T-helper 9 cell (primary cell): ENCODE measurements at regions not wholly inside any gene's neighbourhood (a gene's known extent, or its start where the extent isn't known, plus 50 kb on each side); places are given as distances from the start of the nearest gene placed in this dataset.

Source experiments
- DNase-seq: peaks from one replicate; pipeline ENCODE4 v3.0.0-alpha.2; 2020

DNA sequence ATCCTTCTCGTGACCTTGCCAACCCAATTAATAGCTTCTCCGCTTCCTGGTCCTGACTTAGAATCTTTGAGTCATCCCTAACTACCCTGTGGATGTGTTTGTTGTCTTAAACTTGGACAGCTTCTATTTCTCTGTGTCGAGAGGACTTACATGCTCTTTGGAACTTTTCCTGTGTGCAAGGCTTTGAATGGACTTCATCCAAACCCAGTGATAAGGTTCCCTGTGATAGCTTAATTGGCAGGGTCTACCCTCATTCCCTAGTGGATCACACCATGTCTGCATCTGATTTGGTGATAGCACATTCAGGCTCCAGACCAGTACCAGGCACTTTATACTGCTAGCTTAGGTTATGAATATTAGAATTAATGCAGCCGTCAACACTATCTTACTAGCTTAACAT lies 378.2 kb upstream of the KAZN start:
- no peak for DNase-seq

DNA sequence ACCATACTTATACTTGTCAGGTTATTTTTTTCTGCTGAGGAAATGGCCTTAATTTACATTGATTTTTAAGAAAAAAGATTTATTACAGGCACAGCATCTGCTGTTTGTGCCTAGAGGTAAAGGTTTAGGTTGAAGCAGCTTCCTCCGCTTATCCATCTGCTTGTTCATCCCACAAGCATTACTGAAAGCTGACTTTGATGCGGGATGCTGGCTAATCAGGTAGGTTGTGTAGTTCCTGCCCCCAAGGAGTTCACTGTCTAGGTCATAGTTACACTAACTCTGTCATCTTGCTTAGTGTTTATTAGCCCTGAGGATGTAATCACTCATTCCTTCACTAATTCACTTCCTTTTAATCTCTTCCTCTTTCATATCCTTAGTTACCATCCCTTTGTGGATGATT lies 377.7 kb upstream of the KAZN start:
- DNase-seq: no peak

DNA sequence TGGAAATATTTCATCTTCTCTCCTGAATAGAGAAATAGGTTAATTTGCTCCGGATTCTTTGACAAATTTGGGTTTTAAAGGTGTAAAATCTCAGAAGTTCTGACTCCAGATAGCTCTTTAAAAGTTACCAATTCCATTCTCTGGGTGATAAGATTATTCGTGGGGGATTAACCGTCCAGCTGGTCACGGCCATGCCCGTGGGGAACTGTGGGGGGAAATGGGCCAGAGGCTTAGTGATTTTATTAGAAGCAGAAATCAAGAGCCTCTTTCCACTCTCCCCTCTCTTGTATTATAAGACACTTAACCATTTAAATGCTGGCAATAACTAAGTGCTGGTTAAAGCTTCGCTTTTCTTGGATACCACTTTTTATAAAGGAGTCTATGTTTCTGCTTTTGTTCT lies 376.4 kb upstream of the KAZN start:
- no peak for DNase-seq

DNA sequence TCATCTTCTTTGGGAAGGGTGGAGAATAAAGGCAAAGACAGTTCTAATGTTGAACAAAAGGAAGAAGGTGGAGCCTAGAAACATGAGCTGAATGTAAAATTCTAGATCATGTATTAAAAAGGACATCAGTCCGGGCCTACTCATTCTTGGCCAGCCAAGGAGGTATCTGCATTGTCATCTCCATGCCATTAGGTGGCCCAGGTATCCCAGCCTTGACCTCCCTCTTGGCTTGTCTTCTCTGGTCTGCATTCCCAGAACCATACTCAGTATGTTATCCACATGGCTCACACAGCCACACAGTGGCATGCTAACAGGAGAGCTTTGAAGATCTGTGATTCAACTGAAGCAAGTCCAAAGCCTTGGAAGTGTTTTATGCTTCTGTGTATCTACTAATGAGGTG lies 369.8 kb upstream of the KAZN start:
- no peak for DNase-seq

DNA sequence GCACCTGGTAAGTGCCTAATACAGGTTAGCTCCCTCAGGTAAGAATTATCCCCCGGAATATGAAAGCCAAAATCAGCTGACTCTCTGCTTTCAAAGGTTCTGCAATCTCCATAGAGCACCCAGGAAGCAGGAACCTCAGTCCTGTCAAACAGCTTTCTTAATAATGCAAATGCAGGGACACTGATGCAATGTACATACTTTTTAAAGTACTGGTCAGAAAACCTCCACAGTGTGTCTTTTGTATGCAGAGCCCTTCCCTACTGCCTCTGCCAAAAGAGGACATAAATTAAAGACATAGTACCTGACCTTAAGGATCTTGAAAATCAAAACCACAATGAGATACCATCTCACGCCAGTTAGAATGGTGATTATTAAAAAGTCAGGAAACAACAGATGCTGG lies 365.0 kb upstream of the KAZN start:
- DNase-seq: no peak

DNA sequence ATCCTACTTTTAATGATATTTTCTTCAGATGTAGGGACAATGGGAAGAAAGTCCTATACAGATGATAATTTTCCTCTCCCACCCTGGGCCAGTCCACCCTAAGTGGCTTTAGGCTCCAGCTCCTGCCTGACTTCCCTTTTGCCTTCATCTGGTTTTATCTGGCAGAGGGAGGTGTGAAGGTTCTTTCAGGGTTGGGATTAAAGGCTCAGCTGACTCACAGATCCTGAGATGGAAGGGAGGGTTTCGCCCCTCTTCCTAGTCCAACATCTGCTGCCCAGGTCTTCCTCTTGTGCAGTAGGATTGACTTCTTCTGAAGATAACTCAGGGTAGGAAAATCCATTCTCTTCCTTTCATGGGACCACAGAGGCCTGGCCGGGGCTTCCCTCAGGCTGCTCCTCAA lies 362.4 kb upstream of the KAZN start:
- DNase-seq: no peak

DNA sequence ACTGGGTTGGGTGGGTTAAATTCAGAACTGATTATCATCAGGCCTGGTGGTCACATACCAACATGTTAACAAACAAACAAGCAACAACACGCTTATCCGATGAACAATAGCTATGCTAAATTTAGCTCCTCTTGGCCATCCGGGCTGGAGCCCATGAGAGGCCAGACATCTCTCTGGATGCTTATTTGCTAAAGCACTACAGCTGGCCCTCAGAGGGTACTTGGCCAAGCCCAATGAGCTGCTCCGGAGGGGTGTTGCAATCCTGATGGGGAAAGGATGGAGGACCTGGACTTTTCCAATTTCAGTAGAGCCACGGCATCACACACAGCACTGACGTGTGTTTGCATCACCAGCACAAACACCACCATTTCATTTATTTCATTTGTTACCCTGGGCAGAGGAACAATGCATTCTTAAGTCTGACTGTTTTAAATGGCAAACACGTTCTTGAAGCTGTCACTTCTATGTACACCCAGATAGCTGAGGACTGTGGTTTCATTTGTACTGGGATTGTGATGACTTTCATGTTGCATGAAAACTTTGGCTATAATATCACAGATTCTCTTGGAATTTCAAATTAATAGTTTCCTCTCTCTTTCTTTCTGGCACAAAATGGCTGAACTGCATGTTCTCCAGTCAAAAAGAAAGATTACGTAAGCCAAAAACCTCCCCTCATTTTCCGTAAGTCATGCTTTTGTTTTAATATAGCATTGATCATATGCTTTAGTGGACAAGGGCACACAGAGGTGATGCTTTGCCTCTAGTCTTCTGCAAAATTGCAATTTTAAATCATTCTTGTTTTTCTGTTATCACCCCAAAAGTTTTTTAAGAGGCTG lies 359.8 kb upstream of the KAZN start:
- DNase-seq: no peak

DNA sequence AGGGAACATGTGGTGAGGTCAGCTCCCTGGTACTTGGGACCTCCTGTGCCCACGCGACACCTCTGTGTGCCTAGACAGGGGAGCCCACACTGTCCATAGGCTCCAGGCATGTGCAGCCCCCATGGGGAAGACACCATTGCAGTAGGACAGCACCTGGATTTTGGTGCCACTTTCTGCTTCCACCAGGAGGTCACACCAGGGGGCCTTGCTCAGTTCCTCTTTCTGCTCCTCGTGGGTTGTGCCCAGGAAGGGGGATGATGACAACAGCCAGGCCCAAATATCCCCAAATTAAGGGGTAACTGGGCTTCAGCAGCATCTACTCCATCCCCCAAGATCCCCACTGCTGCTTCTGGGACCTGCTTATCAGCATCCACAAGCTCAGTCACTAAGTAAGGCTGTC lies 358.2 kb upstream of the KAZN start:
- DNase-seq: no peak

DNA sequence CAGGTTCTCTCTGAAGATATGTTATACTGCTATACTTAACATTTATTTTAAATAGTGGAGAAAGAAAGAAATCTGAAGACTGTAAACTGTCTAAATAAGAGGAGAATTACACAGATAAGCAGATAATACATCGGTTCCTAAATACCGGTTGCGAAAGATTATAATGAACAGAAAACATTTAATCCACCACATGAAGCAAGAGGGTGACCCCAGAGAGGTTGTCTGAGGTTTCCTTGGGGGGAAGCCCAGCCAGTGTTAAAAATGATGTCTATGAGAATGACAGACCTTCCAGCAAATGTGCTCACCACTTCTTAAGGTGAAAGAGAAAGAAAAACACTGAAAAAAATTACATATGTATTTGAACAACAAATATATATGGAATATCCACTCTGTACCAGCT lies 356.4 kb upstream of the KAZN start:
- no peak for DNase-seq

DNA sequence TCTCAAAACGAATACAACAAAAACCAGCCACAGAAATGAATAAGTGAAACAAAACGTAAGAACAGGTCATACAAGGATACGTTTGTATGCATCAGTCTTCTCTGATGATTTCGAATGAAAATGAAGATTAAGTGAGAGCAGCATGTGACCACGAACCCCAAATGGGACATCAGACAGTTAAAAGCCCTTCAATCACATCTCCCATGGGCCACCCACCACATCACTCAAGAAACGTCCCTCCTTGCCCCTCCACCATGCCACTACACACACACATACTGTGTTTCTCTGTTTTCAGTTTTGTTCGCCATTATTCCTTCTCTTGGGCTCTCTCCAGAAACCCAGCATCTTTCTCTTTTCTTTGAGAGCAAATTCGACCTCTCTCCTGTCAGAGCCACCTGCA lies 355.6 kb upstream of the KAZN start:
- DNase-seq: no peak

DNA sequence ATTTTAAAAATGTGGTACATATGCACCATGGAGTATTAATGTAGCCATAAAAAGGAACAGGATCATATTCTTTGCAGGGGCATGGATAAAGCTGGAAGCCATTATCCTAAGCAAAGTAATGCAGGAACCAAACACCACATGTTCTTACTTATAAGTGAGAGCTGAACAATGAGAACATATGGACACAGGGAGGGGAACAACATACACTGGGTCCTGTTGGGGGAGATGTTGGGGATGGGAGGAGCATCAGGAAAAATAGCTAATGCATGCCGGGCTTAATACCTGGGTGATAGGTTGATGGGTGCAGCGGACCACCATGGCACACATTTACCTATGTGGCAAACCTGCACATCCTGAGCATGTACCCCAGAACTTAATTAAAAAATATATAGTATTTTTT lies 352.5 kb upstream of the KAZN start:
- DNase-seq: no peak

DNA sequence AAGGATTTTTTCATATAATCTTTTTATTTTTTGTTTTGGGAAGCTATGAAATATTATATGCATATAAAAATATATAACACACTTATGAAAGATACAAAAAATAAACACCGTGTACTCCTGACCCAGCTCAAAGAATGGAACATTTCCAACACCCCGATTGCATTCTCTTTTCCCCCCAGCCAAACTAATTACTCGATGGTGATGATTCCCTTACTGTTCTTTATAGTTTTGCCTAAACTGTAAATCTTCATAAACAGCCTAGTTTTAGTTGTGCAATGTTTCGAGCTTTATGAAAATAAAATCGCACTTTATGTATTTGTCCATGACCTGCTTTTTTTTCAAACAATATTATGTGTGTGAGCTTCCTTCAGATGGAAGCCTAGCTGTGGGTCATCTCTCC lies 352.0 kb upstream of the KAZN start:
- no peak for DNase-seq

DNA sequence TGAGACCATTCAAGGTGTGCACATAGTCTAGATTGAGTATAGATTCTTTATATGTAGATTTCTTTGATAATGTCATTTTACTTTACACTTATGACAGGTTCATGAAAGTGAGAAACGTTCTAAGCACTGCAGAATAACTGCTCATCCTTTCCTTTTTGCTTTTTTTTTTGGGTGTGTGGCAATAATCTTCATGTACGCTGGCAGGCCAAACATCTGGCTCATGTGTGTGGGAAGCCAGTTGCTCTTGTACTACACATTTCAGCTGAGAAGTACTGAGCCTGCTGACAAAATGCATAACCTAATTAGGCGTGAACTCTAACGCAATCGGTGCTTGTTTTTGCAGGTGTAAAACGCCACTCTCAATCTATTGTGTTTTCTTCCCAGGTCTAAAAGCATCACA lies 350.8 kb upstream of the KAZN start:
- no peak for DNase-seq

DNA sequence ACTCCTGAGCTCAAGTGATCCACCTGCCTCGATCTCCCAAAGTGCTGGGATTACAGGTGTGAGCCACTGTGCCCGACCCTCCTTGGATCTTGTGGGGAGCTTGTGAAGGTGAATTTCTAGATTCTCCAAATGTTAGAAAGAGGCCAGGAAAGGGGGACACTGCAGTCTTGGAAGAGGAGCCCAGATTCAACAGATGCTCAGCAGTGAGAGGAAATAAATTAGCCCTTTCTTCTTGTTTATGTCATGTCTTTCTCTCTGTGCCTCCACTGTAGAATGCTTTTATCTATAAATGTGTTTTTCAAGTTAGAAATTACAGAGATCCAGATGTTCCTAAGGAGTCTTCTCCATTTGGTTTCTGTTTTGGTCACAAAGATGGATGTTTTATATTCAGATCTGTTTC lies 346.6 kb upstream of the KAZN start:
- no peak for DNase-seq

DNA sequence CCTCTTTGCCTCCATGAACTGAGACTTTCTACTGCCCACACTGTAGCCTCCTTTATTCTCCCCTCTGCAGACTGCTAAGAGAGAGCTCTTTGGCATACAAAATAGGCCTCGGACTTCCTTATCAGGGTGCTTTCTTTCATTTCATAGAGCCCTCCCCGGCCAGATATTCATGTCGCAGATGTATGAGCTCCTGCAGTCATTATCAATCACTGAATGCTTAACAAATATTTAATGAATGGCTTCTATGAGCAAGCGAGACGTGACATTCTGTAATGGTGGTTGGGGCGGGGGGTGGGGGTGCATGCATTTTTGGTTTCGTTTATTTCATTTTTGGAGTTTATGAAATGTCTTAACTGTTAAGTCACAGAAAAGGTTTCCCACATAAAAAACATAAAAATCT lies 344.8 kb upstream of the KAZN start:
- no peak for DNase-seq

DNA sequence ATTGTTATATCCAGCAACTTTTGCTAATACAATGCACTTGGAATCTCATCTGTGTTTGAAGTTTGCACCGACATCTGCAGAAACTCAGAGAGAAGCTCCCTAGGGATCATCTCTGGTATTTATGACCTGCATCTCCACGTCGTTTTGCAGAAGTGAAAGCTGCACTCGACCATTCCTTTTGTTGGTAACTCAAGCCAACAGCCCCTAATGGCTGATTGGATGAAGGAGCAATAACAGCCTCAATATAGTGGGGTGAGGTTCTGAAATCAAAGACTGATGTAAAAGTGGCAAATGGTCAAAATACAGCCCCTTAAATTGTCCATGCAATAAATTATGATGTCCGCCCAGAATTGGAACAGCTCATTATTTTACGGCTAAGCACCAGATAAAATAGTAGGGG lies 344.2 kb upstream of the KAZN start:
- no peak for DNase-seq

DNA sequence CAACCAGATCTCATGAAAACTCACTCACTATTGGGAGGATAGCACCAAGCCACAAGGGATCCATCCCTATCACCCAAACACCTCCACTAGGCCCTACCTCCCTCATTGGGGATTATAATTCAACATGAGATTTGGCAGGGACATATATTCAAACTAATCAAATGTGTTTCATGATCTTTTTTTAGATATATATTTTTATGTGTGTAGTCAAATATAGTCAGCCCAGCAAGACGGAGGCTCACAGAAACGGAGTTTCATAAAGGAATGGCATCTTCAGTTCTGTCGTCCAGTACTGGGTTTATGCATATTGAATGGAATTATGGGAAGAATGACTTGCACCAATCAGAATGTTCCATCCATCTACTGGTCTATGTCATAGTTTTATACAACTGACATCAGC lies 343.3 kb upstream of the KAZN start:
- no peak for DNase-seq

DNA sequence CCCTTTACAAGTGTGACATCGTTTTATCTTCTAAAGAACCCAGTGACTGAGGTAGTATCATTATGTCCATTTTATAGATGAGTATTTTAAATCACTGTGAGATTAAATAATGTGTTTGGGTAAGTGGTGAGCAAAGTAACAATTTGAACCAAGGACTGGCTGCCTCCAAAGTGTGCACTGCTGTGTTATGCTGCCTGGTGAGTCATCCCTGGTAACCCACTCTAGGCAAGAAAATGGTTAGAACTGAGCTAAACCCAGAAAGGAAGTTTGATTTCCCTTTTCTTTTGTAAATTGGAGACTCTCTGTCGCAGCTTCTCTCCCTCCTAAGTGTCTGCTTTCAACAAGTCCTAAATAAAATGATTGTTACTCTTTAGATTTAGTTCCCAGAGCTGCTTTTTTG lies 342.8 kb upstream of the KAZN start:
- no peak for DNase-seq

DNA sequence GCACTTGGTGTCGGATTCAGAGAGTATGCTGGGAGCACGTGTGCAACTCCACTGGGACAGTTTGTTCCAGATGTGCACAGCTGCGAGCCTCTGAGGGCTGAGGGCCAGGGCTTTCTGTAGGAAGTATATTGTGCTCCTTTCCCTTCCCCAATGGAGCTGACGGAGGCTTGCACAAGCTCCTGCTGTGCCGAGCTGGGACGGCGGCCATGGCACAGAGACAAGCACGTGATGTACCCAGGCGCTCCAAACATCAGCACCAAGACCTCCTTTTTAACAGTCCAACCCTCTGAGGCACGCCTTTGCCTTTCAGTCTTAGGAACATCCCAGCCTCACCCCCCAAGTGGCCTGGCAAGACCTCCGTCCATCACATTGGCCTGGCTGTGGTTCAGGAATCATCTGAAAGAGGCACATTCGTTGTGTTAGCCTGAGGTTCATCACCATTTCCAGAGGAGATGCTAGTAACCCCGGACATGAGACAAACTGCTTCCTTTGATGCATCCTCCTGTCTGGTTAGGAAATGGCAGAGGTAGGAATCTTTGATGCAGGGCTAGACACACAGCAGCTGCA lies 339.2 kb upstream of the KAZN start:
- DNase-seq: no peak

DNA sequence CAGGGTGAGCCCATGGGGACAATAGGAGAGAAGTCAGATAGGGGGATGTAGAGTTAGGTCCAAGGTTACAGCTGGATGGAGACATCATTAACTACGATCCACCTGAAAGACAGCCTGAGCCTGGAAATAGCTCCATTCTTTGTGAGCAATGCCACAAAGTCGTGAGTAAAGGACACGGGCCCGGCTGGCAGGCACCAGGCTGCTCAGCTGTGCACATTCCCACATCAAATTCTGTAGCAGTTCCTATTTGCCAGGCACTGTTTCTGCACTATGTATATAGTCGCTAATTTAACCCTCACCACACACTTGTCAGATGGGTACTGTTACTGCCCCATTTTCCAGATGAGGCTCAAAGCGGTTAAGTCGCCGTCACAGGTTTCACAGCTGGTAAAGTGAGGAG lies 338.0 kb upstream of the KAZN start:
- DNase-seq: no peak

DNA sequence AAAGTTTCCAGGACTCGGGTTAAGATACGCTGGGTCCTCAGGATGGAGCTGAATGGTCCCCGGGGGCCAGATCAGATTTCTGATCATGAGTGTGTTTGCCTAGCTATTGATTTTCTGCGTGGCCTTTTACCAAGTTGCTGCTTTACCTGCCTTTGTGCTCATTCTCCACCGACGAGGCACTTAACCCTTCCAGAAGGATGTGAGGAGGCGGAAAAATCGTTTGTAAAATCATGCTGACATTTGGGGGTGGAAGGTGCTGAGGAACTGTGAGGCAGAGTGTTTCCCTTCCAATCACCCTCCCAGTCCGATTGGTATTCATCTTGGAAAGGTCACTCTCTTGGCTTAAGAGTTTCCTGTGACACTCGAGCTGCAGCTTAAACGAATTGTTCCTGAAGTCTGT lies 337.1 kb upstream of the KAZN start:
- no peak for DNase-seq

DNA sequence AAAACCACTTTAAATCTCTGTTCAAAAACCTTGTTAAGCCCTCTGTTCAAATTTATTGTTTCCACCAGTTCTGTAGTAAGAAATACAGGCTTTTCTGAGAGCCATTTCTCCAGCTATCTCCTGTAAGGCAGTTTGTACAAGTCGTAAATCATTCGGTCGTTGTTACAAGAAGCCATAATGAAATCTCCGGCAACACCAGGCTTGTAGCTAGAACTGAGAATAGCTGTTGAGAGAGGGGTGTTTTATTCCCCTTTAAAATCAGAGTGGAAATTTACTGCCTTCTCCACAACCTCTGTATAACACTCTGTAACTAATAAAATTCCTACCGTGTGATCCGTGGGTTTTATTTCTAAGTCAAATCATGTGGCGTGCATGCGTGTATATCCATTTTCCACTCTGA lies 335.8 kb upstream of the KAZN start:
- no peak for DNase-seq

DNA sequence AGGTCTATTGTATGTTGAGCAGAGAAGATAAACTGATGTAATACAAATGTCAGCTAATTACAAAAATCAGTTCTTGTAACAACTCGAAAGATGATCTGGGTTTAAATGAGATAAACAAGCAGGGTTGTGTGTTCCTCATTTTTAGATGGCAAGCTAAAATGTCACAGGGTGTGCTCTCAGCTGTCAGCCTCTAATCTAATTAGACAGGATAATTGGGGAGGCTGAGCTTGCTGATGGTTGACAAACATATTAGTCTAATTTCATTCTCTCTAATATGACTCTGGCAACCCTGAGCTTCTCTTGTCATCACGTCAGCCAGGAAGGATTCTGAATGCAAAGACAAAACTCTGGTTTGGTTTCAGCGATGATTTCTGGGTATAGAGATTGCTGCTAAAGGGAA lies 335.3 kb upstream of the KAZN start:
- no peak for DNase-seq

DNA sequence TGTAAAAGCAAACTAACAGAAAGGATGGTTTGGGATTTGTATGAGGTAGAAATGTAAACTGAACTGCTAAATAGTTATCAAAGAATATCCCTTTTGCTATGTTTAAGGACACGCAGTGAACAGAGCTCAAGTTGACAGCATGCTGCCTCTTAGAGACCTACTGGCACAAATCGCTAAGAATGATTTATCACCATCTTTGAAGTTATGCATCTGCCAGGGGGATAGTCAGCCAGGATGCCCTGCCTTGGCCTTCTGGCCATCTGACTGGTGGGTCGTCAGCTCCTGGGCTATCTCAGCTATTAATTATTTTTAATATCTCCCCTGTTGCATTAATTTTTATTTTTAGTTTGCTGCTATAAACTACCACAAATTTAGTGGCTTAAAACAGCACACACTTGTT lies 334.8 kb upstream of the KAZN start:
- no peak for DNase-seq

DNA sequence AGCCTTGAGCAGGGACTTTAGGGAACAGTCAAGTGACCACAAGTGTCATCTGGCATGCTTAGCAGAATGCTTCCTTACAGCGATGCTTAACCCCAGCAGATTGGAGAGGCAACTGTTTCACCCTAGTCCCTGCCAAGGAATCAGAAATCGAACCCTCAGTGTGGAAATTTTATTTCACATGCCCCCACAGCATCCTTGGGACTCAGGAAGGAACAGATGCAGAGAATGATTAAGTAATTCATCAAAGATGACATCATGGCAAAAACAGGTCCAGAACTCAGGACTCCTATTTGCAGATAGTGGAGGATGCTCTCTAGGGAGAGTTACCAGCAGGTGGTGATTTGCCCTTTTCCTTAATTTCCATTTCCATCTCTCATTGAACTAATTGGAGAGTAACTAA lies 333.0 kb upstream of the KAZN start:
- no peak for DNase-seq
